Fibroblast of the aortic adventitia (primary cell): ENCODE measurements at regions not wholly inside any gene's neighbourhood (a gene's known extent, or its start where the extent isn't known, plus 50 kb on each side); places are given as distances from the start of the nearest gene placed in this dataset.
A peak's percentile ranks its signal among the peaks of the same experiment; 100 is the strongest.
"Not testable (repeated sequence)": the region's sequence is repeated elsewhere in the genome, so short reads cannot be mapped to it uniquely, and the experiment has no call there.

Experiments
- DNase-seq: peaks from one replicate; pipeline ENCODE4 v3.0.0-alpha.2; 2010; ENCODE audit warnings: low read depth
- H3K4me3 ChIP-seq: 2 replicates; pipeline ENCODE4 v1.5.1; 2011; ENCODE audit warnings: low read depth, mild to moderate bottlenecking, control low read depth, low read length, moderate library complexity
- CTCF ChIP-seq: IDR thresholded peaks from 2 replicates; pipeline ENCODE4 v1.5.1; 2011; ENCODE audit warnings: mild to moderate bottlenecking, low read length, control low read depth, inconsistent platforms; ENCODE audit not compliant: insufficient read depth

- no peak for DNase-seq
- no peak overlapping the region for H3K4me3 ChIP-seq
- TF ChIP-seq CTCF, result no peak
Measured at GRCh38 chr14:103231376-103232019, 102.5 kb upstream of the EIF5 start.

GRCh38 chr14:103232031-103232808 is 101.8 kb upstream of the EIF5 start:
- no peak for TF ChIP-seq CTCF
- DNase-seq, result no peak
- H3K4me3 ChIP-seq, result no peak overlapping the region

GRCh38 chr14:103232831-103233319 is 101.2 kb upstream of the EIF5 start:
- DNase-seq, result no peak
- TF ChIP-seq CTCF, result no peak
- H3K4me3 ChIP-seq, result no peak overlapping the region

GRCh38 chr14:103233328-103233727 is 100.7 kb upstream of the EIF5 start:
- DNase-seq, result no peak
- H3K4me3 ChIP-seq, result no peak overlapping the region
- TF ChIP-seq CTCF, result no peak

- H3K4me3 ChIP-seq, DNase-seq: not testable (repeated sequence)
Measured at GRCh38 chr14:103234826-103235225, 99.2 kb upstream of the EIF5 start.

- H3K4me3 ChIP-seq, result not testable (repeated sequence)
- peak; percentile 12 for DNase-seq
Measured at GRCh38 chr14:103235506-103235905, 98.5 kb upstream of the EIF5 start.

GRCh38 chr14:103239751-103240150 is 94.3 kb upstream of the EIF5 start:
- H3K4me3 ChIP-seq, result no peak overlapping the region
- DNase-seq, result no peak
- no peak for TF ChIP-seq CTCF

GRCh38 chr14:103241531-103241930 is 92.5 kb upstream of the EIF5 start:
- DNase-seq, result no peak
- no peak for TF ChIP-seq CTCF
- no peak overlapping the region for H3K4me3 ChIP-seq
